ENCODE measurements at regions not wholly inside any gene's neighbourhood (a gene's known extent, or its start where the extent isn't known, plus 50 kb on each side); places are given as distances from the start of the nearest gene placed in this dataset.

- no peak for TF ChIP-seq CTCF (IDR thresholded peaks at IDR 0.05)
- TF ChIP-seq POLR2A (IDR thresholded peaks at IDR 0.05), result no peak
Observed at GRCh38 chr5:18243846-18244245, 609.6 kb downstream of the TAF11L14 start.
